Gastrocnemius medialis (tissue), 4 donors: ENCODE measurements at regions not wholly inside any gene's neighbourhood (a gene's known extent, or its start where the extent isn't known, plus 50 kb on each side); places are given as distances from the start of the nearest gene placed in this dataset.

ENCODE experiments used
- ATAC-seq, 2 donors: fragments of 150-250 bp; one replicate each; pipeline ENCODE4 v1.9.1; 2016
- DNase-seq, 2 donors: peaks; one replicate each; pipeline ENCODE4 v3.0.0-alpha.2; 2019
- H3K27ac ChIP-seq, 4 donors: fragments of 200-600 bp; sonication (generic); 1 replicate in 1 of 4; 2 replicates in 3 of 4; pipeline ENCODE4 v1.5.1; 2016 to 2018; ENCODE audit warnings: mild to moderate bottlenecking in 2 of 4, moderate library complexity in 1 of 4
- H3K27me3 ChIP-seq, 3 donors: fragments of 200-600 bp; sonication (generic) in 2 of 3; 1 replicate in 1 of 3; 2 replicates in 2 of 3; pipeline versions ENCODE4 v1.5.1 to v1.6.0; 2016 to 2019; ENCODE audit warnings: mild to moderate bottlenecking in 1 of 3, moderate library complexity in 1 of 3
- H3K36me3 ChIP-seq, 2 donors: fragments of 200-600 bp; sonication (generic) in 1 of 2; one replicate each; pipeline ENCODE4 v1.5.1; 2017 to 2018
- H3K4me1 ChIP-seq, 2 donors: fragments of 200-600 bp; sonication (generic) in 1 of 2; one replicate each; pipeline ENCODE4 v1.5.1; 2016 to 2017; ENCODE audit warnings: mild to moderate bottlenecking in 2 of 2
- H3K4me3 ChIP-seq, 4 donors: fragments of 200-600 bp; sonication (generic) in 3 of 4; 1 replicate in 1 of 4; 2 replicates in 3 of 4; pipeline ENCODE4 v1.5.1; 2016 to 2019; ENCODE audit warnings: mild to moderate bottlenecking in 2 of 4
- H3K9me3 ChIP-seq, 3 donors: fragments of 200-600 bp; sonication (generic) in 2 of 3; 1 replicate in 1 of 3; 2 replicates in 2 of 3; pipeline ENCODE4 v1.5.1; 2016 to 2019
- POLR2A ChIP-seq, 2 donors: fragments of 450-650 bp; IDR thresholded peaks; one replicate each; pipeline ENCODE4 v1.6.1; 2017; ENCODE audit warnings: antibody characterized with exemption in 2 of 2, mild to moderate bottlenecking in 2 of 2, moderate library complexity in 2 of 2
- in situ Hi-C, 4 donors: fragments of 200-750 bp; cut with MboI; loops; one replicate each; pipeline versions ENCODE4 v1.15.0 to v1.8.0; 2017; ENCODE audit warnings: low sequenced_read_pairs in 4 of 4
- intact Hi-C: fragments of 100-400 bp; cut with DNase I; formaldehyde crosslinking; loops from one replicate; pipeline ENCODE4 v1.15.1; 2023; ENCODE audit warnings: low total_unique reads
- TF ChIP-seq, protein P1 (sequence below), 5 experiments: fragments of 450-650 bp in 3 of 5; fragments of 200-600 bp in 2 of 5; sonication (generic) in 2 of 5; IDR thresholded peaks in 4 of 5; conservative IDR thresholded peaks in 1 of 5; 1 replicate in 4 of 5; 2 replicates in 1 of 5; pipeline ENCODE4 v1.5.1; 2016 to 2019; ENCODE audit warnings: antibody characterized with exemption in 5 of 5, mild to moderate bottlenecking in 3 of 5, moderate library complexity in 3 of 5

DNA sequence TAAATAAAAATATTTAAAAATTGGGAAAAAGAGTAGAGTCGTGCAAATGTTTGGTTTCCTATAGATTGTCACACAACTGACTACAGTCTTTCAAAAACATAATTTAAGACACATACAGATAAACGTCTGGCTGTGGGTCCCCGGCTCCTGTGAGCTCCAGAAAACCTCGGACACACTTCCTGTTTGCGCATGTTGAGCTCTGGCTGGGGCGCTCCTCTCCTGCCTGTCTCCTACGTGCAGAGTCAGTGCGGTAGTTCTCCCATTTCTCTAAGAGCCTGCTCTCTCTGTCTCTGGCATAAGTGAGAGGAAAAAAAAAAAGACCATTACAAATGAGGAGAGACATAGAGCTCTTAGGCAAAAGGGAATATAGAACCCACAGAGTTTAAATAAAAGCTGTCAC, 128.2 kb upstream of the OBI1 start:
- Histone ChIP-seq H3K4me1 (no peaks in the 10 kb centered on the region), H3K36me3 (no peaks in the 10 kb centered on the region), H3K27ac (no peak overlapping the region), H3K9me3 (no peaks in the 10 kb centered on the region), H3K27me3 (peaks cover 0 to 4% (median 0%) of the 10 kb centered on the region in 3 donors), H3K4me3 (no peak overlapping the region)
- no peak for TF ChIP-seq POLR2A (IDR thresholded peaks at IDR 0.05)
- TF ChIP-seq, protein P1, sequence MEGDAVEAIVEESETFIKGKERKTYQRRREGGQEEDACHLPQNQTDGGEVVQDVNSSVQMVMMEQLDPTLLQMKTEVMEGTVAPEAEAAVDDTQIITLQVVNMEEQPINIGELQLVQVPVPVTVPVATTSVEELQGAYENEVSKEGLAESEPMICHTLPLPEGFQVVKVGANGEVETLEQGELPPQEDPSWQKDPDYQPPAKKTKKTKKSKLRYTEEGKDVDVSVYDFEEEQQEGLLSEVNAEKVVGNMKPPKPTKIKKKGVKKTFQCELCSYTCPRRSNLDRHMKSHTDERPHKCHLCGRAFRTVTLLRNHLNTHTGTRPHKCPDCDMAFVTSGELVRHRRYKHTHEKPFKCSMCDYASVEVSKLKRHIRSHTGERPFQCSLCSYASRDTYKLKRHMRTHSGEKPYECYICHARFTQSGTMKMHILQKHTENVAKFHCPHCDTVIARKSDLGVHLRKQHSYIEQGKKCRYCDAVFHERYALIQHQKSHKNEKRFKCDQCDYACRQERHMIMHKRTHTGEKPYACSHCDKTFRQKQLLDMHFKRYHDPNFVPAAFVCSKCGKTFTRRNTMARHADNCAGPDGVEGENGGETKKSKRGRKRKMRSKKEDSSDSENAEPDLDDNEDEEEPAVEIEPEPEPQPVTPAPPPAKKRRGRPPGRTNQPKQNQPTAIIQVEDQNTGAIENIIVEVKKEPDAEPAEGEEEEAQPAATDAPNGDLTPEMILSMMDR (IDR thresholded peaks at IDR 0.05 in 4 of 5, conservative IDR thresholded peaks at IDR 0.05 in 1 of 5): no peak
- intact Hi-C loops (no loop called here), in situ Hi-C loops (no loop called here)
- DNase-seq (no peak), ATAC-seq (no peak)

DNA sequence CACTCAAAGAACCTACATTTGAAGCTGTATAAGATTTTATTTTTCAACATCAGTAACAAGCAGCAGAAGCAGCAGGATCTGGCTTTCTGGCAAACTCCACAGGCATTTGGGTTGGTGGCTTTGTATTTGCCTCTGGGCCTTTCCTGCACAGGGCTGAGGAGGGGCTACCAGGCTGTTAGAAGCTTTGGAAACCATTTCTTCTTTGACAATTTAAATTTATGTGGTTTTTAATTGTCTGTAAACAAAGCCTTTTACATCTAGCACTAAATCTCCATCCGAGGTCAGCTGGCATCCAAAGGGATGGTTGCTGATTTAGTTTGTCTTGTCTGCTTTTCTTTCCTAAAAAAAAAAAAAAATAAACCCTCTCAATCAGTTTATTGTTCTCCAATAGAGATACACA, 127.5 kb upstream of the OBI1 start:
- H3K27ac ChIP-seq: no peak overlapping the region
- TF ChIP-seq POLR2A (IDR thresholded peaks at IDR 0.05): no peak
- TF ChIP-seq, protein P1 (IDR thresholded peaks at IDR 0.05 in 4 of 5, conservative IDR thresholded peaks at IDR 0.05 in 1 of 5): no peak
- in situ Hi-C loops (no loop called here), intact Hi-C loops (no loop called here)
- H3K9me3 ChIP-seq: no peaks in the 10 kb centered on the region
- no peak for ATAC-seq
- no peak for DNase-seq
- H3K4me3 ChIP-seq: no peak overlapping the region
- no peaks in the 10 kb centered on the region for H3K4me1 ChIP-seq
- H3K27me3 ChIP-seq: peaks cover 0 to 4% (median 0%) of the 10 kb centered on the region in 3 donors
- no peaks in the 10 kb centered on the region for H3K36me3 ChIP-seq

DNA sequence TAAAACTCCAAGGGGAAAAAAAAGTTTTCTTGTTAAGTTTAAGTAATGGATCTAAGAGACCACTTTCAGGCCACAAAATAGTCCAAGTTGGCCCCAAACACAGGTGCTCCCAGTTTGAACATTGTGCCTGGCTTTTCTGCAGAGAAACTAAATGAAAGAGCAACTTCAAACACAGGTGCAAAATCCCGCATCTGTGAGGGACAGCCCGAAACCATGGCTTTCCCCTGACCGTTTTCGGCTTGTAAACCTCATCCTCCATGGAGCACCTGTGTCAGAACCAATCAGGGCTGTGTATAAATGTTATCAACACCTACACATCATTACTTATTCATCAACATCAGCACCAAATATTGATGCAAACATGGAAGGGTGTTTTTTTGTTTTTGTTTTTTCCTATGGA, 126.8 kb upstream of the OBI1 start:
- no peak for TF ChIP-seq POLR2A (IDR thresholded peaks at IDR 0.05)
- TF ChIP-seq, protein P1 (IDR thresholded peaks at IDR 0.05 in 4 of 5, conservative IDR thresholded peaks at IDR 0.05 in 1 of 5): no peak
- H3K36me3 ChIP-seq: no peaks in the 10 kb centered on the region
- H3K4me1 ChIP-seq: no peaks in the 10 kb centered on the region
- no peak overlapping the region for H3K27ac ChIP-seq
- ATAC-seq: no peak
- H3K9me3 ChIP-seq: no peaks in the 10 kb centered on the region
- H3K4me3 ChIP-seq: no peak overlapping the region
- peaks cover 0 to 4% (median 0%) of the 10 kb centered on the region in 3 donors for H3K27me3 ChIP-seq
- in situ Hi-C loops (no loop called here), intact Hi-C loops (no loop called here)
- no peak for DNase-seq

DNA sequence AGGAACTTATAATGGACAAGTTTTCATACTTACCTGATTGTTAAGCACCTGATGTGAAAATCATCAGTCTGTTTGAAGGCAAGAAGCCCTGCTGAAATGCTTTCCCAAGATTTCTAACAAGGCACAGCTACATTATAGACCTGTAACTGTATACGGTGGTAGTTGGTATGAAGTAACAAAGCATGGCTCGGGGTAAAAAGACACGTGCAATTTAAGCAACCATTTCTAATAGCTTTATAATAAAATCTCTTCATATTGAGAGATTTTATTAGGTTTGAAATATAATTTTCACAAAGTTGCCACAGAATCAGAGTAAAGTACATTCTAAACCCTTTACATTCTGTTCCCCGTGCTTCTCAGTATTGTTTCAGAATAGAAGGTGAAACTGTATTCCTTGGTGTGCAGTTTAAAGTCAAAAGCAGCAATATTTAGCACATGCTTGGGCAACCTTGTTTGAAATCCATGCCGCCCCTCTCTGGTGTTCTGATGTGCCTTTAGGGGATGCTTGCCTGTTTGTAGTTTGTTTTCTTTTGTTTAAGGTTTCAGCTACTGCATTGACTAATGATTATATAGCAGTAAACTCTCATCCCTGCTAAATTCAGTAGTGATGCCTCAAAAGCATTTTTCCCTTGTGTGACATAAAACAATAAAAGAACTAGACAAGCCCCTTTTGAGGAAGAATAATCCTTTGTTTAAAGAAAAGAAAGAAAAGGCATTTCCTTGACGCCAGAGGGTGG, 125.2 kb upstream of the OBI1 start:
- Histone ChIP-seq H3K27ac (no peak overlapping the region), H3K4me3 (no peak overlapping the region), H3K36me3 (no peaks in the 10 kb centered on the region), H3K9me3 (no peaks in the 10 kb centered on the region), H3K4me1 (no peaks in the 10 kb centered on the region), H3K27me3 (peaks cover 0 to 4% (median 0%) of the 10 kb centered on the region in 3 donors)
- DNase-seq (no peak), ATAC-seq (no peak)
- intact Hi-C loops: no loop called here
- in situ Hi-C loops: no loop called here
- TF ChIP-seq, protein P1 (IDR thresholded peaks at IDR 0.05 in 4 of 5, conservative IDR thresholded peaks at IDR 0.05 in 1 of 5): no peak
- no peak for TF ChIP-seq POLR2A (IDR thresholded peaks at IDR 0.05)

DNA sequence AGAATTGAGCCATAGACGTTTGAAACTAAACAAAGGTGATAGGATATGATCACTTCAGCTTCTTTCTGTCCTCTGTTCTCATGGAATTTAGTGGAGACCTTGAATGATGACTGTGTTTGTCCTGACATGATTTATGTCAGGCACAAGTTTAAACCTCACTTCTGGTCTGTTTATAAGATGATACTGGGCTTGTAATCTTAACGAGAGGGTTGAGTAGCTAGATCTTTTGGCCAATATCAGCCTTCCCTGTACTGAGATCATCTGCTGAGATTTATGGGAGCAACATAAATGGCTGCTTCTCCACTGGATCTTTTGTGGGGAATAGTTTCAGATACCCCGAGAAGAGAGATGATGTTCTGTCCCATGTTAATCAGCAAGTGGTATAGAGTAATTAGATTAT, 121.8 kb upstream of the OBI1 start:
- no peaks in the 10 kb centered on the region for H3K4me1 ChIP-seq
- no peak overlapping the region for H3K4me3 ChIP-seq
- intact Hi-C loops (no loop called here), in situ Hi-C loops (no loop called here)
- H3K9me3 ChIP-seq: no peaks in the 10 kb centered on the region
- TF ChIP-seq, protein P1 (IDR thresholded peaks at IDR 0.05 in 4 of 5, conservative IDR thresholded peaks at IDR 0.05 in 1 of 5): no peak
- no peak for TF ChIP-seq POLR2A (IDR thresholded peaks at IDR 0.05)
- DNase-seq (no peak), ATAC-seq (no peak)
- H3K27ac ChIP-seq: no peak overlapping the region
- peaks cover 0 to 4% (median 0%) of the 10 kb centered on the region in 3 donors for H3K27me3 ChIP-seq
- no peaks in the 10 kb centered on the region for H3K36me3 ChIP-seq
